Trophoblast cell (in vitro differentiated cells and primary cell): ENCODE measurements at regions not wholly inside any gene's neighbourhood (a gene's known extent, or its start where the extent isn't known, plus 50 kb on each side); places are given as distances from the start of the nearest gene placed in this dataset.
A peak's percentile ranks its signal among the peaks of the same experiment; 100 is the strongest.

Experiments used
- DNase-seq, 2 donors: peaks; one replicate each; pipeline ENCODE4 v3.0.0-alpha.2; 2016
- H2AFZ ChIP-seq: 2 replicates; pipeline ENCODE4 v1.6.1; 2013; ENCODE audit warnings: low read length, moderate library complexity, mild to moderate bottlenecking; ENCODE audit not compliant: insufficient read depth, poor library complexity
- H2AK5ac ChIP-seq: 2 replicates; pipeline ENCODE4 v1.6.1; 2013; ENCODE audit warnings: mild to moderate bottlenecking, low read length
- H2BK120ac ChIP-seq: 2 replicates; pipeline ENCODE4 v1.6.1; 2013; ENCODE audit warnings: low read length, mild to moderate bottlenecking, moderate library complexity; ENCODE audit not compliant: insufficient read depth, poor library complexity
- H2BK12ac ChIP-seq: 2 replicates; pipeline ENCODE4 v1.6.1; 2013; ENCODE audit warnings: mild to moderate bottlenecking, low read length, moderate library complexity
- H2BK5ac ChIP-seq: 2 replicates; pipeline ENCODE4 v1.6.1; 2013; ENCODE audit warnings: low read length, low read depth, moderate library complexity, mild to moderate bottlenecking; ENCODE audit not compliant: poor library complexity
- H3K14ac ChIP-seq: 2 replicates; pipeline ENCODE4 v1.6.1; 2013; ENCODE audit warnings: mild to moderate bottlenecking, low read length
- H3K18ac ChIP-seq: 2 replicates; pipeline ENCODE4 v1.6.1; 2013; ENCODE audit warnings: mild to moderate bottlenecking, low read length
- H3K23ac ChIP-seq: 2 replicates; pipeline ENCODE4 v1.6.1; 2013; ENCODE audit warnings: low read length
- H3K27ac ChIP-seq: 2 replicates; pipeline ENCODE4 v1.5.1; 2013; ENCODE audit warnings: low read depth, mild to moderate bottlenecking, inconsistent platforms, low read length, moderate library complexity
- H3K27me3 ChIP-seq: 2 replicates; pipeline ENCODE4 v1.6.1; 2013; ENCODE audit warnings: inconsistent platforms, mild to moderate bottlenecking, low read length, moderate library complexity; ENCODE audit not compliant: insufficient read depth
- H3K36me3 ChIP-seq, 2 experiments: 1 replicate in 1 of 2; 2 replicates in 1 of 2; pipeline ENCODE4 v1.6.1; 2013; ENCODE audit warnings: low read length in 2 of 2, mild to moderate bottlenecking in 2 of 2, moderate library complexity in 1 of 2; ENCODE audit not compliant: insufficient read depth in 2 of 2, control insufficient read depth in 1 of 2
- H3K4ac ChIP-seq: 2 replicates; pipeline ENCODE4 v1.6.1; 2013; ENCODE audit warnings: low read depth, mild to moderate bottlenecking, low read length, moderate library complexity
- H3K4me1 ChIP-seq, 2 experiments: 1 replicate in 1 of 2; 2 replicates in 1 of 2; pipeline ENCODE4 v1.6.1; 2013; ENCODE audit warnings: low read length in 2 of 2, mild to moderate bottlenecking in 2 of 2, moderate library complexity in 1 of 2; ENCODE audit not compliant: insufficient read depth in 2 of 2, control insufficient read depth in 1 of 2
- H3K4me2 ChIP-seq: 2 replicates; pipeline ENCODE4 v1.6.1; 2013; ENCODE audit warnings: inconsistent platforms, mild to moderate bottlenecking, low read length, moderate library complexity
- H3K4me3 ChIP-seq: 2 replicates; pipeline ENCODE4 v1.5.1; 2013; ENCODE audit warnings: mild to moderate bottlenecking, low read depth, low read length, inconsistent platforms
- H3K79me1 ChIP-seq: one replicate; pipeline ENCODE4 v1.6.1; 2013; ENCODE audit warnings: low read length
- H3K79me2 ChIP-seq: 2 replicates; pipeline ENCODE4 v1.6.1; 2013; ENCODE audit warnings: low read length, mild to moderate bottlenecking; ENCODE audit not compliant: control insufficient read depth, insufficient read depth, poor library complexity
- H3K9ac ChIP-seq: 2 replicates; pipeline ENCODE4 v1.6.1; 2013; ENCODE audit warnings: mild to moderate bottlenecking, low read length
- H3K9me3 ChIP-seq: 2 replicates; pipeline ENCODE4 v1.6.1; 2013; ENCODE audit warnings: low read depth, mild to moderate bottlenecking, control low read depth, inconsistent platforms, low read length; ENCODE audit not compliant: insufficient read depth
- H4K12ac ChIP-seq: 2 replicates; pipeline ENCODE4 v1.6.1; 2013; ENCODE audit warnings: low read depth, mild to moderate bottlenecking, low read length, moderate library complexity
- H4K8ac ChIP-seq: 2 replicates; pipeline ENCODE4 v1.6.1; 2013; ENCODE audit warnings: low read depth, mild to moderate bottlenecking, low read length, moderate library complexity
- H4K91ac ChIP-seq: one replicate; pipeline ENCODE4 v1.6.1; 2013; ENCODE audit warnings: low read depth, mild to moderate bottlenecking, low read length, moderate library complexity
- WGBS: extraction: QIAGEN DNeasy Blood & Tissue Kit; methylation state at CpG from one replicate; pipeline ENCODE4 v1.1.7; 2013; ENCODE audit warnings: missing lambda C conversion rate; ENCODE audit not compliant: insufficient read length, insufficient coverage; ENCODE audit errors: extremely low coverage; 5-methylcytosine and 5-hydroxymethylcytosine counted together

DNA sequence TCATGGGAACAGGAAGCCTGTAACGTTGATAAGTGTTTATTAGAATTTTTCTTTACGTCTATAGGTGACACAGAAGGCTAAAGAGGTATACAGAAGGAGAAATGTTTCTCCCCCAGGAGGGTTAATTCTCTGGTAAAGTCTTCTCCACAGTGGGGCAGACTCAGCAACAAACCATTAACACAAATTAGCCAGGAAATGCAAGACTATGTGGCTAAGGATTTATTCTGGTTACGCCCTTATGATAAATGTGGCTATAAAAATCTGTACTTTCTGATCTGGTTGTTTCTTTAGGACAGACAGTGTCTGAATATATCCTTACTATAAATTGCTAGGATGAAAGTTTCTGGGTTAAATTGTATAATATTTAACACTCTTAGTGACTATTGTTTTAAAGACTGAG is 423.3 kb downstream of the FLRT2 start:
- Histone ChIP-seq H3K79me1 (no peaks in the 10 kb centered on the region), H2AFZ (no peak overlapping the region), H2BK5ac (no peak overlapping the region), H3K4ac (no peak overlapping the region), H3K27me3 (no peaks in the 10 kb centered on the region), H3K79me2 (no peaks in the 10 kb centered on the region), H3K18ac (no peak overlapping the region), H4K8ac (no peak overlapping the region), H2BK12ac (no peak overlapping the region), H4K91ac (no peak overlapping the region), H3K36me3 (no peaks in the 10 kb centered on the region), H3K23ac (no peak overlapping the region), H3K9me3 (no peaks in the 10 kb centered on the region), H3K9ac (no peak overlapping the region), H2BK120ac (no peak overlapping the region), H2AK5ac (no peak overlapping the region), H4K12ac (no peak overlapping the region), H3K4me3 (no peak overlapping the region), H3K4me1 (no peaks in the 10 kb centered on the region), H3K4me2 (no peak overlapping the region), H3K14ac (no peak overlapping the region), H3K27ac (no peak overlapping the region)
- no peak for DNase-seq
- no CpG with 5 or more reads among the region's 3 CpGs for WGBS

GRCh38 chr14:85948153-85948552 is 418.2 kb downstream of the FLRT2 start:
- H3K4me2 ChIP-seq: no peak overlapping the region
- H3K9me3 ChIP-seq: no peaks in the 10 kb centered on the region
- no peaks in the 10 kb centered on the region for H3K36me3 ChIP-seq
- H3K14ac ChIP-seq: no peak overlapping the region
- no CpG with 5 or more reads among the region's 4 CpGs for WGBS
- H3K27ac ChIP-seq: no peak overlapping the region
- no peak overlapping the region for H3K4me3 ChIP-seq
- H2AK5ac ChIP-seq: no peak overlapping the region
- no peak for DNase-seq
- no peaks in the 10 kb centered on the region for H3K27me3 ChIP-seq
- no peaks in the 10 kb centered on the region for H3K4me1 ChIP-seq
- H2BK120ac ChIP-seq: no peak overlapping the region
- no peak overlapping the region for H3K4ac ChIP-seq
- no peak overlapping the region for H4K12ac ChIP-seq
- no peak overlapping the region for H3K18ac ChIP-seq
- H3K79me1 ChIP-seq: no peaks in the 10 kb centered on the region
- H3K23ac ChIP-seq: no peak overlapping the region
- no peak overlapping the region for H3K9ac ChIP-seq
- no peak overlapping the region for H4K91ac ChIP-seq
- H2AFZ ChIP-seq: no peak overlapping the region
- no peaks in the 10 kb centered on the region for H3K79me2 ChIP-seq
- H2BK12ac ChIP-seq: no peak overlapping the region
- H2BK5ac ChIP-seq: no peak overlapping the region
- no peak overlapping the region for H4K8ac ChIP-seq

- Histone ChIP-seq H3K4me2 (no peak overlapping the region), H2BK12ac (no peak overlapping the region), H3K27me3 (no peaks in the 10 kb centered on the region), H4K8ac (no peak overlapping the region), H3K79me1 (no peaks in the 10 kb centered on the region), H4K91ac (no peak overlapping the region), H2BK120ac (no peak overlapping the region), H3K14ac (no peak overlapping the region), H3K27ac (no peak overlapping the region), H2AK5ac (no peak overlapping the region), H2AFZ (no peak overlapping the region), H3K23ac (no peak overlapping the region), H4K12ac (no peak overlapping the region), H2BK5ac (no peak overlapping the region), H3K18ac (no peak overlapping the region), H3K4ac (no peak overlapping the region), H3K36me3 (no peaks in the 10 kb centered on the region), H3K9me3 (no peaks in the 10 kb centered on the region), H3K4me3 (no peak overlapping the region), H3K4me1 (no peaks in the 10 kb centered on the region), H3K79me2 (no peaks in the 10 kb centered on the region), H3K9ac (no peak overlapping the region)
- WGBS: no CpG with 5 or more reads among the region's 4 CpGs
- DNase-seq: no peak
Measured at GRCh38 chr14:85947461-85948139, 417.7 kb downstream of the FLRT2 start.

GRCh38 chr14:85943192-85943591 is 413.2 kb downstream of the FLRT2 start:
- no peak overlapping the region for H3K4me2 ChIP-seq
- H3K9ac ChIP-seq: no peak overlapping the region
- no peak overlapping the region for H4K91ac ChIP-seq
- H2AK5ac ChIP-seq: no peak overlapping the region
- H3K79me2 ChIP-seq: no peaks in the 10 kb centered on the region
- H3K14ac ChIP-seq: no peak overlapping the region
- WGBS: no CpG with 5 or more reads among the region's 1 CpG
- no peaks in the 10 kb centered on the region for H3K79me1 ChIP-seq
- no peak overlapping the region for H2BK120ac ChIP-seq
- no peak overlapping the region for H3K18ac ChIP-seq
- no peak overlapping the region for H2BK12ac ChIP-seq
- no peak overlapping the region for H3K23ac ChIP-seq
- DNase-seq: peak in 1 of 2 donors; percentile 9
- H4K8ac ChIP-seq: no peak overlapping the region
- no peaks in the 10 kb centered on the region for H3K4me1 ChIP-seq
- H2AFZ ChIP-seq: no peak overlapping the region
- H3K27me3 ChIP-seq: no peaks in the 10 kb centered on the region
- no peaks in the 10 kb centered on the region for H3K9me3 ChIP-seq
- H2BK5ac ChIP-seq: no peak overlapping the region
- no peak overlapping the region for H4K12ac ChIP-seq
- H3K4ac ChIP-seq: no peak overlapping the region
- H3K4me3 ChIP-seq: no peak overlapping the region
- H3K36me3 ChIP-seq: no peaks in the 10 kb centered on the region
- no peak overlapping the region for H3K27ac ChIP-seq
